AML-193 (cell line): ENCODE measurements at regions not wholly inside any gene's neighbourhood (a gene's known extent, or its start where the extent isn't known, plus 50 kb on each side); places are given as distances from the start of the nearest gene placed in this dataset.
"Not testable (repeated sequence)": the region's sequence is repeated elsewhere in the genome, so short reads cannot be mapped to it uniquely, and the experiment has no call there.

ENCODE experiments used
- DNase-seq, 2 experiments: peaks; one replicate each; lab custom pipeline; 2025; lab: John Stamatoyannopoulos, UW

DNA sequence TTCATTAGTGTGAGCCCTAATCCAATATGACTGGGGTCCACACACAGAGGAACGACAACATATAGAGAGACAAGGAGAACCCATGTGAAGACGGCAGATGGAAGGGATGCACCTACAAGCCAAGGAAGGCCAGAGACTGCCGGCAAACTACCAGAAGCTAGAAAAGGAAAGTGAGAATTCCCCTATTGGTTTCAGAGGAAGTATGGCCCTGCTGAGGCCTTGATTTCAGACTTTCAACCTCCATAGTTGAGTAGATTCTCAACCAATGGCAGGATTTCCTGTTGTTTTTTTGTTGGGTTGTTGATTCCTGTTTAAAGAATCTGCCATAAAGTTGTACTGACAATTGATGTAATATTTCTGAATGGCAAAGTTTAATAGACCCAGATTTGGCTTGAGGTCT, 241.5 kb downstream of the SATB2 start:
- DNase-seq = no peak

DNA sequence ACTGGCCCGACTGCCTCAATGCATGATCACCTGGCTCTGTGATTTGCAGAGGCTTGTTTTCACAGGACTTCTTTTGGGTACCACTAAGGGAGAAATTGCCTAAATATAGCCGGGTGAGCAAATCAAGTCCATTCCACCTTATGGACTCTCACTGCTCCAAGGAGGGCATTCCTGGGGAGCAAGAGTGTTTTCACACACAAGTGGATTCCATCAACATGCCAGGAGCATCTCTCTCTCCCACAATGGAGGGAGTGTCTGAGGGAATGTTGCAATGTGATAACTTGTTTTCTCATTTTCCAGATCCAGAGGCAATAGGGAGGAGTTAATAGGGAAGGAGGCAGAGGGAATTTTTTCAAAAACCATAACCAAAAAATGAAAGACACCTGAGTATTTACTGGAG, 250.7 kb downstream of the SATB2 start:
- no peak for DNase-seq

- DNase-seq = no peak
Observed at GRCh38 chr2:199206536-199206935, 251.2 kb downstream of the SATB2 start.

GRCh38 chr2:199202964-199203363, 254.8 kb downstream of the SATB2 start:
- no peak for DNase-seq

GRCh38 chr2:199201539-199201938, 256.2 kb downstream of the SATB2 start:
- no peak for DNase-seq

- no peak for DNase-seq
Observed at GRCh38 chr2:199199797-199200196, 257.9 kb downstream of the SATB2 start.

- DNase-seq = peak; percentile 6 to 39
Observed at GRCh38 chr2:199197448-199197847, 260.3 kb downstream of the SATB2 start.

DNA sequence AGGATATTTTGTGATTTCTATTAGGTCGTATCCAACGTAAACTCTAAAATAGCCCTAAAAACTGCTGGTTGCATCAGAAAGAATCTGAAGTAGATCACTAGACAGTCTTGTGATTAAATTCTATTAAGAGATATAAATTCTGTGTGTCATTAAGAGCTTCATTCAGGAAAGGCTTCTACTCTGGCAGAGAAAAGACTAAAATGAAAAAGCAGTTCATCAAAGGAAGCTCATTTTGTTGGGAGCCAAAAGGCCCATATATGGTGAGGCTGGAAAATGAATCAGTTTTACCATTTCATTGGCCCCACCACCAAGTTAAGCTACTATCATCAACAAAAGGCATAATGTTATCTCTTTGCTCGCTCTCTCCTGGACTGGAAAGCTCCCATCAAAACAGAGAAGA, 261.1 kb downstream of the SATB2 start:
- no peak for DNase-seq

- DNase-seq = no peak
Observed at GRCh38 chr2:199195927-199196502, 261.7 kb downstream of the SATB2 start.

- no peak for DNase-seq
Observed at GRCh38 chr2:199191461-199191860, 266.3 kb downstream of the SATB2 start.

GRCh38 chr2:199189229-199189628, 268.5 kb downstream of the SATB2 start:
- no peak for DNase-seq

DNA sequence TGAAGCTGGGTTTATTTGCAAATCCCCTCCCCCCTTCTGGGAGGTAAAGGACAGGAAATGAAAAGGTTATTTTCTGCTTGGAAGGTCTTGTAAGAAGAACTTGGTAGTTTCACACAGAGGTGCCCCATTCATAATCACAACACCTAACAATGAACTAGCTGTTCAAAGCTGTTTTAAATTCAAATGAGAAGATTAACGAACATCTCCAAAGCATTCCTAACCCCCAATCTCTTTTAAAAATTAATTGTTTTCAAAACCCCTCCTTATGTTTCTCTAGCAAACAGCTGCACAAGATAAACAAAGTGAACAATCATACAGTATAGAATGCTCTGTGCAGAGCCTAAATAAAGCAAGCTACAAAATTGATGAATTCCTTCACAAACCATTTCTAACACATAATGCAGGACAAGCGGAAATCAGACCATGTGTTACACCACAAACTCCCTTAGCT, 271.4 kb downstream of the SATB2 start:
- no peak for DNase-seq

- not testable (repeated sequence) for DNase-seq
Observed at GRCh38 chr2:199185174-199185573, 272.6 kb downstream of the SATB2 start.

- DNase-seq = no peak
Observed at GRCh38 chr2:199163613-199164458, 293.9 kb downstream of the SATB2 start.

GRCh38 chr2:199160677-199161465, 296.9 kb downstream of the SATB2 start:
- no peak for DNase-seq

- DNase-seq = no peak
Observed at GRCh38 chr2:199160081-199160480, 297.7 kb downstream of the SATB2 start.

- DNase-seq = no peak
Observed at GRCh38 chr2:199148076-199148845, 309.5 kb downstream of the SATB2 start.

DNA sequence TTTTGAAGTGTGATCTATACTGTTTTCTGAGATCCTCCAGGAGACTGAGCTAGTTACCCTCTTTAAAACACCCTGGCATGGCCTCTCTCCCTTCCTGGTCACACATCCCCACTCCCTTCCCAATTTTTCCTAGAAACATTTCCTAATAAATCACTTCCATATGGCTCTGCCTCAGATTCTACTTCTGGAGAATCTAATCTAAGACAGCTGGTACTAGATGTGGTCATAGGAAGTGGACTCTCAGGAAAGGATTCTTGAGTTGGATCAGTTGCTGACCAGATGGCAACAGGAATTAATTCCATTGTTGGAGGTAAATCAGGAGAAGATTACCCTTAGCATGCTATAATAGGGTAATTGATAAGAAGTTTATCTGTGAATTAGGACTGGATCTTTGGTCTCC, 310.5 kb downstream of the SATB2 start:
- no peak for DNase-seq

- no peak for DNase-seq
Observed at GRCh38 chr2:199144546-199144945, 313.2 kb downstream of the SATB2 start.

- no peak for DNase-seq
Observed at GRCh38 chr2:199144036-199144435, 313.7 kb downstream of the SATB2 start.

DNA sequence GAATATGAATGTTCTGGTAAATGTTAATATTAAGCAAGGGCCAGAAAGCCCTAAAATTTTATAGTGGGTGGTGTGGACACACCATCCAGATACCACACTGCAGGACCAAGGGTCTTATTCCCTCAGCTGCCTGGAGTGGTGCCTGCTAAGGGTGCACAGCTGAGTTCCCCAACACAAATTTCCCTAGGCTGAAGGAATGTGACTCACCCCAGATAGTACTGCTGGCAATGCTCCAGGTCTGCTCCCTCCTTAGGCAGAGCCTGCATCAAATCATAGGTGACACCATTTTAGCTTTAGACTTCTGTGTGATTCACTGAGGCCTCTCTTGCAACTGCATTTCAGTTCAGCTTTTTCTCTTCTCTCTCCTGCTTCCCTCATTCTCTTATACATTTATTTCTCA, 321.1 kb downstream of the SATB2 start:
- no peak for DNase-seq

- no peak for DNase-seq
Observed at GRCh38 chr2:199136242-199136641, 321.5 kb downstream of the SATB2 start.
